SK-N-MC (cell line): ENCODE measurements at regions not wholly inside any gene's neighbourhood (a gene's known extent, or its start where the extent isn't known, plus 50 kb on each side); places are given as distances from the start of the nearest gene placed in this dataset.

ENCODE experiments used
- DNase-seq: peaks from one replicate; pipeline ENCODE4 v3.0.0-alpha.2; 2011; ENCODE audit warnings: low read depth, low spot score
- H3K27ac ChIP-seq: fragments of 200-600 bp; sonication (generic); 2 replicates; pipeline ENCODE4 v1.5.1; 2016; ENCODE audit warnings: mixed run types
- H3K36me3 ChIP-seq: fragments of 200-600 bp; sonication (generic); 2 replicates; pipeline ENCODE4 v1.6.1; 2017; ENCODE audit warnings: antibody characterized with exemption, low read length, mixed read lengths; ENCODE audit not compliant: insufficient read depth
- H3K4me3 ChIP-seq: fragments of 200-600 bp; sonication (generic); 2 replicates; pipeline ENCODE4 v1.5.1; 2016
- H3K9ac ChIP-seq: fragments of 200-600 bp; sonication (generic); 2 replicates; pipeline ENCODE4 v1.8.0; 2017; ENCODE audit warnings: mixed run types, mixed read lengths; ENCODE audit not compliant: insufficient read length
- H3K9me3 ChIP-seq: fragments of 200-600 bp; sonication (generic); 2 replicates; pipeline ENCODE4 v1.6.1; 2017; ENCODE audit warnings: low read depth, mild to moderate bottlenecking, antibody characterized with exemption, low read length, moderate library complexity, mixed read lengths
- EZH2 ChIP-seq: fragments of 200-600 bp; sonication (generic); IDR thresholded peaks from one replicate; pipeline ENCODE4 v1.6.1; 2017; ENCODE audit warnings: antibody characterized with exemption
- FOXP2 ChIP-seq: optimal IDR thresholded peaks from 2 replicates; pipeline ENCODE3; 2011; ENCODE audit warnings: mild to moderate bottlenecking, moderate library complexity; ENCODE audit not compliant: insufficient read depth; ENCODE audit errors: extremely low read length, control extremely low read depth
- POLR2AphosphoS5 ChIP-seq: IDR thresholded peaks from 2 replicates; pipeline ENCODE4 v1.6.1; 2012; ENCODE audit warnings: mild to moderate bottlenecking, low read depth, low read length, borderline replicate concordance

- no peak for TF ChIP-seq FOXP2
- no peak for TF ChIP-seq POLR2AphosphoS5
- TF ChIP-seq EZH2, result no peak
- Histone ChIP-seq H3K36me3 (no peaks in the 10 kb centered on the region), H3K27ac (no peak overlapping the region), H3K9ac (no peak overlapping the region), H3K4me3 (no peak overlapping the region), H3K9me3 (0 out of 2 replicates have a peak, but pooled peaks cover 3% of the 10 kb centered on the region)
- no peak for DNase-seq
Observed at GRCh38 chr2:186319105-186319504, 167.0 kb upstream of the ZC3H15 start.

- H3K4me3 ChIP-seq, result no peak overlapping the region
- H3K36me3 ChIP-seq, result no peaks in the 10 kb centered on the region
- no peak overlapping the region for H3K9ac ChIP-seq
- no peak overlapping the region for H3K27ac ChIP-seq
- DNase-seq, result no peak
- TF ChIP-seq POLR2AphosphoS5 (no peak), FOXP2 (no peak), EZH2 (no peak)
- no peaks in the 10 kb centered on the region for H3K9me3 ChIP-seq
Observed at GRCh38 chr2:186325827-186326535, 160.1 kb upstream of the ZC3H15 start.

DNA sequence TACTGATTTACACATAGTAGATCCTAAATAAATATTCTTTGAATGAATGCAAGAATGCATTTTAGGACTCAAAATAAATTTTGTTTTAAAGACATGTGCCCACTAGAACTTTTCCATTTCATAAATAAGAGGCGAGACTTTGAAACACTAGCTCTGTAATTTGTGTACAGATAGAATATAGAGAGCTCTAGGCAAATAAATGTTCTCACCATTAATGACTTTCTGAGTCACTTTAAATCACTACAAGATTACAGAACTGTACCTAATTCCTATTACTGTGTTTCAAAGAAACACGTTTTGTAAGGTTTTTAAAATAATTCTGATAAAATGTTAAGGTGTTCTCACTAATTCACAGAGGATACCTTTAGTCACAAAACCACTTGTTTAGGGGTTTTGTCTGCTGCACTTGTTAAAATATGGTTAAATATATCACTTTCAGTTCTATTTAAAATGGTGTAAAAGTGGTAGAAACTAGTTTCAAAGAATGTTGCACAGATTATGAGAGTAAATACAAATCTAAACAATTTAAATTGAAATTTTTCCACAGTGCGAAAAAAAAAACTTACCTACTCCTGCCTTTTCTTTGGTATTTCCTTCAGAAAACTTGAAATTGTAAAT lies 158.7 kb upstream of the ZC3H15 start:
- H3K27ac ChIP-seq, result no peak overlapping the region
- H3K4me3 ChIP-seq, result no peak overlapping the region
- H3K9ac ChIP-seq, result no peak overlapping the region
- H3K9me3 ChIP-seq, result no peaks in the 10 kb centered on the region
- no peak for DNase-seq
- no peaks in the 10 kb centered on the region for H3K36me3 ChIP-seq
- no peak for TF ChIP-seq FOXP2
- no peak for TF ChIP-seq POLR2AphosphoS5
- TF ChIP-seq EZH2, result no peak

- H3K9ac ChIP-seq, result no peak overlapping the region
- no peaks in the 10 kb centered on the region for H3K36me3 ChIP-seq
- H3K4me3 ChIP-seq, result 0 out of 2 replicates have a peak overlapping the region, but pooled peaks have one; percentile 12
- H3K27ac ChIP-seq, result peak overlapping the region; percentile 67; the same call in 1 of the 2 replicates
- H3K9me3 ChIP-seq, result no peaks in the 10 kb centered on the region
- DNase-seq, result no peak
- TF ChIP-seq FOXP2 (no peak), POLR2AphosphoS5 (no peak), EZH2 (no peak)
Observed at GRCh38 chr2:186328838-186329237, 157.2 kb upstream of the ZC3H15 start.

GRCh38 chr2:186330050-186330449 lies 156.0 kb upstream of the ZC3H15 start:
- no peak overlapping the region for H3K27ac ChIP-seq
- no peak for DNase-seq
- H3K36me3 ChIP-seq, result no peaks in the 10 kb centered on the region
- H3K4me3 ChIP-seq, result no peak overlapping the region
- no peak for TF ChIP-seq POLR2AphosphoS5
- no peak for TF ChIP-seq EZH2
- no peak for TF ChIP-seq FOXP2
- H3K9me3 ChIP-seq, result no peaks in the 10 kb centered on the region
- H3K9ac ChIP-seq, result no peak overlapping the region

- TF ChIP-seq EZH2, result no peak
- TF ChIP-seq POLR2AphosphoS5, result no peak
- no peak for TF ChIP-seq FOXP2
- Histone ChIP-seq H3K27ac (no peak overlapping the region), H3K9ac (no peak overlapping the region), H3K4me3 (no peak overlapping the region), H3K9me3 (no peaks in the 10 kb centered on the region), H3K36me3 (no peaks in the 10 kb centered on the region)
- DNase-seq, result no peak
Observed at GRCh38 chr2:186339716-186340115, 146.3 kb upstream of the ZC3H15 start.

DNA sequence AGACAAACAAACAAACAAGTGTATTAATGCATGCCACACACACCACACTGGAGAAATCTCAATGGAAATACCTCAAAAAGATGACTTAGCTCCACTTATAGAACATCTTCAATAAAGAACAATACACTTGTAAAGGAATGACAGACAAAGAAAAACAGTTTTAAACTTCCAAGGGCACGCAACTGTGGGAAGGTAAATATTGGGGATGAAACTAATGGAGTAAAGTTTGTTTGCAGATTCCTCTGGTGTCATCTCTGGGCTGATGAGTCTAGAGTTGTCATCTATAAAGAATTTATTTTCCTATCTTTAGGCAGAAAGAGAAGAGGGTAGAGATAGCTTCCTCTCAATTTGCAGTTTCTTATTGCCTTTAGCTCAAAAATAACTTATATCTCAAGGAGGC lies 144.0 kb upstream of the ZC3H15 start:
- no peak for TF ChIP-seq FOXP2
- TF ChIP-seq EZH2, result no peak
- Histone ChIP-seq H3K4me3 (no peak overlapping the region), H3K9me3 (no peaks in the 10 kb centered on the region), H3K9ac (no peak overlapping the region), H3K27ac (no peak overlapping the region), H3K36me3 (no peaks in the 10 kb centered on the region)
- DNase-seq, result no peak

DNA sequence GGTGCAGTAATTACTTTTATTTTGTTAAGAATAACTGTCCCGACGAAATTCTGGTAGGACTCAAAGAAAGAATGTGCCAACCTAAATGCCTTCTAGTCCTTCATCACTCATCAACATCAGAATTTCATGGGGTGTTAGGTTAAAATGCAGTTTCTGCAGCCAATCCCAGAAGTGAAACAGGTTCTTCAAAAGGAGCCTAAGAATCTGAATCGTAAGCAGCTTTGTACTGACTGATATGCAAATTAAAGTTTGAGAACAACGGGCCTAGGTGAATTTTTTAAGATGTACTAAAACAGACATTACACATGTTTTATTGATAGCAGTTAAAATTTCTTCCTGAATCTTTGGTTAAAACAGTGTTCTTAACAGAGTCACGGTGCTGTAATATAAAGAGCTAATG lies 140.3 kb upstream of the ZC3H15 start:
- H3K9ac ChIP-seq, result no peak overlapping the region
- no peak overlapping the region for H3K4me3 ChIP-seq
- H3K27ac ChIP-seq, result no peak overlapping the region
- TF ChIP-seq EZH2 (no peak), FOXP2 (no peak), POLR2AphosphoS5 (no peak)
- no peak for DNase-seq
- no peaks in the 10 kb centered on the region for H3K36me3 ChIP-seq
- no peaks in the 10 kb centered on the region for H3K9me3 ChIP-seq

- no peak overlapping the region for H3K9ac ChIP-seq
Observed at GRCh38 chr2:186346216-186346615, 139.8 kb upstream of the ZC3H15 start.

More at GRCh38 chr2:186346216-186346615, 139.8 kb upstream of the ZC3H15 start:
- no peak for DNase-seq
- Histone ChIP-seq H3K27ac (no peak overlapping the region), H3K4me3 (no peak overlapping the region), H3K36me3 (no peaks in the 10 kb centered on the region), H3K9me3 (no peaks in the 10 kb centered on the region)
- no peak for TF ChIP-seq POLR2AphosphoS5
- no peak for TF ChIP-seq EZH2
- no peak for TF ChIP-seq FOXP2
